RWPE1 (cell line): ENCODE measurements at regions not wholly inside any gene's neighbourhood (a gene's known extent, or its start where the extent isn't known, plus 50 kb on each side); places are given as distances from the start of the nearest gene placed in this dataset.

ENCODE experiments used
- CTCF ChIA-PET: fragments of 350-600 bp; sonication (Branson Sonifier 250); formaldehyde crosslinking; extraction: SDS; loops from one replicate; lab custom pipeline; 2021; lab: Yijun Ruan, JAX
- POLR2A ChIA-PET: fragments of 400-600 bp; formaldehyde crosslinking; extraction: SDS; loops from one replicate; lab custom pipeline; 2020; ENCODE audit warnings: antibody characterized with exemption; ENCODE audit not compliant: low non-redundant PET; lab: Yijun Ruan, JAX
- DNase-seq: peaks from one replicate; pipeline ENCODE4 v3.0.0; 2012; ENCODE audit warnings: low spot score
- H3K27ac ChIP-seq: fragments of 450-650 bp; 2 replicates; pipeline ENCODE4 v1.5.1; 2017
- CTCF ChIP-seq: fragments of 450-650 bp; conservative IDR thresholded peaks from 2 replicates; pipeline ENCODE4 v1.5.1; 2017; ENCODE audit warnings: low read depth, mild to moderate bottlenecking

- H3K27ac ChIP-seq = no peak overlapping the region
- no peak for TF ChIP-seq CTCF
- ChIA-PET CTCF (interaction anchor here (0.7 kb wide), 1 partner anchor 38 kb away, joined by 3 read pairs; no protein-coding TSS in a partner anchor), POLR2A (no interaction called here)
- no peak for DNase-seq
Observed at GRCh38 chr1:5390504-5390903, 601.7 kb downstream of the NPHP4 start.

GRCh38 chr1:5389101-5389885 lies 602.9 kb downstream of the NPHP4 start:
- CTCF ChIA-PET = no interaction called here

GRCh38 chr1:5388622-5389021 lies 603.6 kb downstream of the NPHP4 start:
- TF ChIP-seq CTCF = no peak
- DNase-seq = no peak
- POLR2A ChIA-PET = no interaction called here
- H3K27ac ChIP-seq = no peak overlapping the region
- CTCF ChIA-PET = no interaction called here

More at GRCh38 chr1:5389101-5389885, 602.9 kb downstream of the NPHP4 start:
- H3K27ac ChIP-seq = no peak overlapping the region
- POLR2A ChIA-PET = no interaction called here
- DNase-seq = no peak
- no peak for TF ChIP-seq CTCF

- no peak for TF ChIP-seq CTCF
- DNase-seq = no peak
- POLR2A ChIA-PET = no interaction called here
- CTCF ChIA-PET = no interaction called here
- H3K27ac ChIP-seq = no peak overlapping the region
Observed at GRCh38 chr1:5386371-5386770, 605.9 kb downstream of the NPHP4 start.

GRCh38 chr1:5385956-5386355 lies 606.3 kb downstream of the NPHP4 start:
- ChIA-PET CTCF (no interaction called here), POLR2A (no interaction called here)
- TF ChIP-seq CTCF = no peak

GRCh38 chr1:5385096-5385799 lies 607.0 kb downstream of the NPHP4 start:
- TF ChIP-seq CTCF = no peak
- no peak overlapping the region for H3K27ac ChIP-seq
- ChIA-PET CTCF (no interaction called here), POLR2A (no interaction called here)
- no peak for DNase-seq

More at GRCh38 chr1:5385956-5386355, 606.3 kb downstream of the NPHP4 start:
- H3K27ac ChIP-seq = no peak overlapping the region
- no peak for DNase-seq
